OCI-LY1 (cell line): ENCODE measurements at regions not wholly inside any gene's neighbourhood (a gene's known extent, or its start where the extent isn't known, plus 50 kb on each side); places are given as distances from the start of the nearest gene placed in this dataset.

Experiments
- H2AFZ ChIP-seq: fragments of 200-600 bp; sonication (generic), shearing (Covaris generic); 2 replicates; pipeline ENCODE4 v1.6.0; 2014; ENCODE audit warnings: antibody characterized with exemption, mild to moderate bottlenecking, low read length
- H3F3A ChIP-seq: fragments of 200-600 bp; sonication (generic), shearing (Covaris generic); 2 replicates; pipeline ENCODE4 v1.6.0; 2014; ENCODE audit warnings: mild to moderate bottlenecking, antibody characterized with exemption, low read length, moderate library complexity; ENCODE audit not compliant: insufficient read depth
- H3K27ac ChIP-seq: fragments of 200-600 bp; sonication (generic); 2 replicates; pipeline ENCODE4 v1.5.1; 2014; ENCODE audit warnings: low read length, mixed run types, mild to moderate bottlenecking, low read depth; ENCODE audit not compliant: poor library complexity, severe bottlenecking
- H3K27me3 ChIP-seq: fragments of 200-600 bp; sonication (generic); 2 replicates; pipeline ENCODE4 v1.6.0; 2014; ENCODE audit warnings: antibody characterized with exemption, mild to moderate bottlenecking, low read length, moderate library complexity; ENCODE audit not compliant: insufficient read depth
- H3K36me3 ChIP-seq: fragments of 200-600 bp; sonication (generic); 2 replicates; pipeline ENCODE4 v1.6.1; 2014; ENCODE audit warnings: mild to moderate bottlenecking, antibody characterized with exemption, low read length, moderate library complexity, mixed read lengths; ENCODE audit not compliant: insufficient read depth
- H3K4me1 ChIP-seq: fragments of 200-600 bp; sonication (generic); 2 replicates; pipeline ENCODE4 v1.5.1; 2014; ENCODE audit warnings: mild to moderate bottlenecking, low read length, moderate library complexity; ENCODE audit not compliant: insufficient read depth, severe bottlenecking
- H3K4me2 ChIP-seq: fragments of 200-600 bp; sonication (generic), shearing (Covaris generic); 2 replicates; pipeline ENCODE4 v1.6.1; 2014; ENCODE audit warnings: low read length
- H3K4me3 ChIP-seq: fragments of 200-600 bp; sonication (generic); 2 replicates; pipeline ENCODE4 v1.5.1; 2014; ENCODE audit warnings: low read length, low read depth, mild to moderate bottlenecking, mixed read lengths; ENCODE audit not compliant: poor library complexity, severe bottlenecking
- H3K79me2 ChIP-seq: fragments of 200-600 bp; shearing (Covaris generic); 2 replicates; pipeline ENCODE4 v1.6.1; 2016; ENCODE audit warnings: mixed run types, low read length, mixed read lengths; ENCODE audit not compliant: insufficient read depth
- H3K9ac ChIP-seq: fragments of 200-600 bp; sonication (generic), shearing (Covaris generic); 2 replicates; pipeline ENCODE4 v1.6.1; 2014; ENCODE audit warnings: mild to moderate bottlenecking, low read length, mixed read lengths
- H3K9me2 ChIP-seq: fragments of 200-600 bp; sonication (generic), shearing (Covaris generic); 2 replicates; pipeline ENCODE4 v1.6.1; 2014; ENCODE audit warnings: low read depth, mild to moderate bottlenecking, low read length, mixed read lengths
- H3K9me3 ChIP-seq: fragments of 200-600 bp; shearing (Covaris generic); 2 replicates; pipeline ENCODE4 v1.6.1; 2014; ENCODE audit warnings: low read length, mixed read lengths
- H4K20me1 ChIP-seq: fragments of 200-600 bp; sonication (generic), shearing (Covaris generic); 2 replicates; pipeline ENCODE4 v1.6.0; 2016; ENCODE audit warnings: mild to moderate bottlenecking, low read length; ENCODE audit not compliant: insufficient read depth
- CTCF ChIP-seq: fragments of 200-600 bp; sonication (generic), shearing (Covaris generic); IDR thresholded peaks from 2 replicates; pipeline ENCODE4 v1.5.1; 2017; ENCODE audit warnings: mild to moderate bottlenecking, antibody characterized with exemption, low read length, moderate library complexity, mixed read lengths
- EZH2 ChIP-seq: fragments of 200-600 bp; sonication (generic), shearing (Covaris generic); IDR thresholded peaks from 2 replicates; pipeline ENCODE4 v1.8.0; 2017; ENCODE audit warnings: borderline replicate concordance, mixed run types, mild to moderate bottlenecking, antibody characterized with exemption, low read length, moderate library complexity, mixed read lengths

GRCh38 chr13:65103351-65103750, 2126.8 kb downstream of the PCDH9 start:
- Histone ChIP-seq H3F3A (no peaks in the 10 kb centered on the region), H3K9ac (no peak overlapping the region), H3K9me2 (no peaks in the 10 kb centered on the region), H3K4me1 (peaks cover 11% of the 10 kb centered on the region), H3K27ac (no peak overlapping the region), H3K4me2 (no peak overlapping the region), H3K4me3 (no peak overlapping the region), H3K9me3 (no peaks in the 10 kb centered on the region), H3K27me3 (no peaks in the 10 kb centered on the region), H4K20me1 (no peaks in the 10 kb centered on the region), H3K36me3 (no peaks in the 10 kb centered on the region), H3K79me2 (no peaks in the 10 kb centered on the region), H2AFZ (no peak overlapping the region)
- TF ChIP-seq EZH2 (no peak), CTCF (no peak)

- Histone ChIP-seq H3K9me3 (no peaks in the 10 kb centered on the region), H4K20me1 (no peaks in the 10 kb centered on the region), H3K4me3 (no peak overlapping the region), H3K27ac (no peak overlapping the region), H3K9ac (no peak overlapping the region), H3K9me2 (no peaks in the 10 kb centered on the region), H3K4me1 (peaks cover 18% of the 10 kb centered on the region), H2AFZ (peak overlapping the region; percentile 49), H3K79me2 (no peaks in the 10 kb centered on the region), H3F3A (no peaks in the 10 kb centered on the region), H3K36me3 (no peaks in the 10 kb centered on the region), H3K27me3 (no peaks in the 10 kb centered on the region), H3K4me2 (no peak overlapping the region)
- no peak for TF ChIP-seq CTCF
- no peak for TF ChIP-seq EZH2
Observed at GRCh38 chr13:65095161-65096082, 2134.7 kb downstream of the PCDH9 start.

GRCh38 chr13:65093357-65093756, 2136.8 kb downstream of the PCDH9 start:
- Histone ChIP-seq H3K9me3 (no peaks in the 10 kb centered on the region), H3K79me2 (no peaks in the 10 kb centered on the region), H3K27ac (no peak overlapping the region), H3K4me2 (no peak overlapping the region), H3F3A (no peaks in the 10 kb centered on the region), H4K20me1 (no peaks in the 10 kb centered on the region), H3K27me3 (no peaks in the 10 kb centered on the region), H3K9ac (no peak overlapping the region), H3K4me1 (peaks cover 8% of the 10 kb centered on the region), H3K36me3 (no peaks in the 10 kb centered on the region), H3K4me3 (no peak overlapping the region), H2AFZ (no peak overlapping the region), H3K9me2 (no peaks in the 10 kb centered on the region)
- TF ChIP-seq CTCF: no peak
- no peak for TF ChIP-seq EZH2
